ENCODE measurements at regions not wholly inside any gene's neighbourhood (a gene's known extent, or its start where the extent isn't known, plus 50 kb on each side); places are given as distances from the start of the nearest gene placed in this dataset.

DNA sequence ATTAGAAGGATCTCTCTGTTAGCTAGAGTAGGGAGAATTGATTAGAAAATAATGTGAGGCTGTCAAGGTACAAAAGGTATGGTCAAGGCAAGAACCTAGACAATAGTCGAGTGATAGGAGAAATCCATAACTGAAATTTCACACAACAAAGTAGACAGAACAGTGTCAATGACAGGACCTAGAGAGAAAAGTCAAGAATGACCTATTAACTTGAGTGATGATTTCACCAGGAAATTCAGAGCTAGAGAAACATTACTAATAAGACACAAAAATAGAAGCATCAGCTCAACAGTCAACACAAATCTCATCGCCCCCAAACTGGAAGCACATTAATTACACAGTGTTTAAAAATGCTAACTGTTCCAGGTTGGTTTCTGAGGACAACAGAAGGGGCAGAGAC is 532.4 kb downstream of the CDH10 start:
- no peak overlapping the region for H2AFZ ChIP-seq (ENCODE audit: low read depth, low read length)
- no peaks in the 10 kb centered on the region for H3K79me2 ChIP-seq (replicated peaks; ENCODE audit: insufficient read depth, low read length)
- no peaks in the 10 kb centered on the region for H3K27me3 ChIP-seq (ENCODE audit: insufficient read depth, low read depth, low read length)
- H3K4me2 ChIP-seq (ENCODE audit: low read length) = no peak overlapping the region
- TF ChIP-seq, protein P1, sequence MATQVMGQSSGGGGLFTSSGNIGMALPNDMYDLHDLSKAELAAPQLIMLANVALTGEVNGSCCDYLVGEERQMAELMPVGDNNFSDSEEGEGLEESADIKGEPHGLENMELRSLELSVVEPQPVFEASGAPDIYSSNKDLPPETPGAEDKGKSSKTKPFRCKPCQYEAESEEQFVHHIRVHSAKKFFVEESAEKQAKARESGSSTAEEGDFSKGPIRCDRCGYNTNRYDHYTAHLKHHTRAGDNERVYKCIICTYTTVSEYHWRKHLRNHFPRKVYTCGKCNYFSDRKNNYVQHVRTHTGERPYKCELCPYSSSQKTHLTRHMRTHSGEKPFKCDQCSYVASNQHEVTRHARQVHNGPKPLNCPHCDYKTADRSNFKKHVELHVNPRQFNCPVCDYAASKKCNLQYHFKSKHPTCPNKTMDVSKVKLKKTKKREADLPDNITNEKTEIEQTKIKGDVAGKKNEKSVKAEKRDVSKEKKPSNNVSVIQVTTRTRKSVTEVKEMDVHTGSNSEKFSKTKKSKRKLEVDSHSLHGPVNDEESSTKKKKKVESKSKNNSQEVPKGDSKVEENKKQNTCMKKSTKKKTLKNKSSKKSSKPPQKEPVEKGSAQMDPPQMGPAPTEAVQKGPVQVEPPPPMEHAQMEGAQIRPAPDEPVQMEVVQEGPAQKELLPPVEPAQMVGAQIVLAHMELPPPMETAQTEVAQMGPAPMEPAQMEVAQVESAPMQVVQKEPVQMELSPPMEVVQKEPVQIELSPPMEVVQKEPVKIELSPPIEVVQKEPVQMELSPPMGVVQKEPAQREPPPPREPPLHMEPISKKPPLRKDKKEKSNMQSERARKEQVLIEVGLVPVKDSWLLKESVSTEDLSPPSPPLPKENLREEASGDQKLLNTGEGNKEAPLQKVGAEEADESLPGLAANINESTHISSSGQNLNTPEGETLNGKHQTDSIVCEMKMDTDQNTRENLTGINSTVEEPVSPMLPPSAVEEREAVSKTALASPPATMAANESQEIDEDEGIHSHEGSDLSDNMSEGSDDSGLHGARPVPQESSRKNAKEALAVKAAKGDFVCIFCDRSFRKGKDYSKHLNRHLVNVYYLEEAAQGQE (IDR thresholded peaks at IDR 0.05; ENCODE audit: borderline replicate concordance) = no peak
- no peak for TF ChIP-seq EP300 (conservative IDR thresholded peaks at IDR 0.05; ENCODE audit: poor library complexity, severe bottlenecking)
- TF ChIP-seq EZH2 (IDR thresholded peaks at IDR 0.05; ENCODE audit: borderline replicate concordance, insufficient read depth, low read length, poor library complexity, severe bottlenecking) = no peak
- TF ChIP-seq SMC3 (conservative IDR thresholded peaks at IDR 0.05; ENCODE audit: poor library complexity) = no peak
- no peak for TF ChIP-seq RAD21 (conservative IDR thresholded peaks at IDR 0.05)
- TF ChIP-seq MXI1 (conservative IDR thresholded peaks at IDR 0.05; ENCODE audit: poor library complexity, severe bottlenecking) = no peak
- TF ChIP-seq, protein P2, sequence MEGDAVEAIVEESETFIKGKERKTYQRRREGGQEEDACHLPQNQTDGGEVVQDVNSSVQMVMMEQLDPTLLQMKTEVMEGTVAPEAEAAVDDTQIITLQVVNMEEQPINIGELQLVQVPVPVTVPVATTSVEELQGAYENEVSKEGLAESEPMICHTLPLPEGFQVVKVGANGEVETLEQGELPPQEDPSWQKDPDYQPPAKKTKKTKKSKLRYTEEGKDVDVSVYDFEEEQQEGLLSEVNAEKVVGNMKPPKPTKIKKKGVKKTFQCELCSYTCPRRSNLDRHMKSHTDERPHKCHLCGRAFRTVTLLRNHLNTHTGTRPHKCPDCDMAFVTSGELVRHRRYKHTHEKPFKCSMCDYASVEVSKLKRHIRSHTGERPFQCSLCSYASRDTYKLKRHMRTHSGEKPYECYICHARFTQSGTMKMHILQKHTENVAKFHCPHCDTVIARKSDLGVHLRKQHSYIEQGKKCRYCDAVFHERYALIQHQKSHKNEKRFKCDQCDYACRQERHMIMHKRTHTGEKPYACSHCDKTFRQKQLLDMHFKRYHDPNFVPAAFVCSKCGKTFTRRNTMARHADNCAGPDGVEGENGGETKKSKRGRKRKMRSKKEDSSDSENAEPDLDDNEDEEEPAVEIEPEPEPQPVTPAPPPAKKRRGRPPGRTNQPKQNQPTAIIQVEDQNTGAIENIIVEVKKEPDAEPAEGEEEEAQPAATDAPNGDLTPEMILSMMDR (IDR thresholded peaks at IDR 0.05; ENCODE audit: poor library complexity, severe bottlenecking) = no peak
- TF ChIP-seq POLR2AphosphoS5 (IDR thresholded peaks at IDR 0.05) = no peak
- no peak for TF ChIP-seq TAF1 (IDR thresholded peaks at IDR 0.05; ENCODE audit: low read depth)
- H3K9ac ChIP-seq (ENCODE audit: low read length) = no peak overlapping the region
- no peaks in the 10 kb centered on the region for H4K20me1 ChIP-seq (ENCODE audit: insufficient read depth)
- no peaks in the 10 kb centered on the region for H3K9me2 ChIP-seq (ENCODE audit: insufficient read depth, low read length)
- H3K9me3 ChIP-seq (ENCODE audit: low read length) = no peaks in the 10 kb centered on the region
- H3K36me3 ChIP-seq (ENCODE audit: insufficient read depth, low read length) = no peaks in the 10 kb centered on the region
- no peak overlapping the region for H3K27ac ChIP-seq (ENCODE audit: low read length)
- H3K4me3 ChIP-seq (ENCODE audit: low read length) = no peak overlapping the region
- no peaks in the 10 kb centered on the region for H3F3A ChIP-seq (ENCODE audit: insufficient read depth, low read length, poor library complexity, severe bottlenecking)

DNA sequence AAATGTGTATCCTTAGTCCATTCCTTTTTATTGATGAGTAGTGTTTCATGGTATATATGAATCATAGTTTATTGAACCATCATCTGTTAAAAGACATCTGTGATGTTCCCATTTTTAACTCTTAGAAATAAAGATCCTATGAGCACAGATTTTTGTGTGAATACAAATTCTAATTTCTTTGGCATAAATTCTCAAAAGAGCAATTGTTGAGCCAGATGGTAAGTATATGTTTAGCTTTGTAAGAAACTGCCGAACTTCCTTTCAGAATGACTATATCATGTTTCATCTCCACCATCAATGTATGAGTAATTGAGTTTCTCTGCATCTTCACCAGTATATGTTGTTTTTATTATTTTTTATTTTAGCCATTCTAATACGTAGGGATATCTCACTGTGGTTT is 526.4 kb downstream of the CDH10 start:
- Histone ChIP-seq H4K20me1 (ENCODE audit: insufficient read depth) (no peaks in the 10 kb centered on the region), H3K4me2 (ENCODE audit: low read length) (no peak overlapping the region), H3K79me2 (replicated peaks; ENCODE audit: insufficient read depth, low read length) (no peaks in the 10 kb centered on the region), H3K9me2 (ENCODE audit: insufficient read depth, low read length) (no peaks in the 10 kb centered on the region), H3K27ac (ENCODE audit: low read length) (no peak overlapping the region), H3F3A (ENCODE audit: insufficient read depth, low read length, poor library complexity, severe bottlenecking) (no peaks in the 10 kb centered on the region), H3K9me3 (ENCODE audit: low read length) (peaks cover 3% of the 10 kb centered on the region), H3K4me3 (ENCODE audit: low read length) (no peak overlapping the region), H3K9ac (ENCODE audit: low read length) (no peak overlapping the region), H2AFZ (ENCODE audit: low read depth, low read length) (no peak overlapping the region), H3K27me3 (ENCODE audit: insufficient read depth, low read depth, low read length) (no peaks in the 10 kb centered on the region), H3K36me3 (ENCODE audit: insufficient read depth, low read length) (no peaks in the 10 kb centered on the region)
- TF ChIP-seq, protein P1 (IDR thresholded peaks at IDR 0.05; ENCODE audit: borderline replicate concordance) = no peak
- TF ChIP-seq SMC3 (conservative IDR thresholded peaks at IDR 0.05; ENCODE audit: poor library complexity) (no peak), TAF1 (IDR thresholded peaks at IDR 0.05; ENCODE audit: low read depth) (no peak), EZH2 (IDR thresholded peaks at IDR 0.05; ENCODE audit: borderline replicate concordance, insufficient read depth, low read length, poor library complexity, severe bottlenecking) (no peak), MXI1 (conservative IDR thresholded peaks at IDR 0.05; ENCODE audit: poor library complexity, severe bottlenecking) (no peak), EP300 (conservative IDR thresholded peaks at IDR 0.05; ENCODE audit: poor library complexity, severe bottlenecking) (no peak), RAD21 (conservative IDR thresholded peaks at IDR 0.05) (no peak)
